ENCODE measurements at regions not wholly inside any gene's neighbourhood (a gene's known extent, or its start where the extent isn't known, plus 50 kb on each side); places are given as distances from the start of the nearest gene placed in this dataset.

DNA sequence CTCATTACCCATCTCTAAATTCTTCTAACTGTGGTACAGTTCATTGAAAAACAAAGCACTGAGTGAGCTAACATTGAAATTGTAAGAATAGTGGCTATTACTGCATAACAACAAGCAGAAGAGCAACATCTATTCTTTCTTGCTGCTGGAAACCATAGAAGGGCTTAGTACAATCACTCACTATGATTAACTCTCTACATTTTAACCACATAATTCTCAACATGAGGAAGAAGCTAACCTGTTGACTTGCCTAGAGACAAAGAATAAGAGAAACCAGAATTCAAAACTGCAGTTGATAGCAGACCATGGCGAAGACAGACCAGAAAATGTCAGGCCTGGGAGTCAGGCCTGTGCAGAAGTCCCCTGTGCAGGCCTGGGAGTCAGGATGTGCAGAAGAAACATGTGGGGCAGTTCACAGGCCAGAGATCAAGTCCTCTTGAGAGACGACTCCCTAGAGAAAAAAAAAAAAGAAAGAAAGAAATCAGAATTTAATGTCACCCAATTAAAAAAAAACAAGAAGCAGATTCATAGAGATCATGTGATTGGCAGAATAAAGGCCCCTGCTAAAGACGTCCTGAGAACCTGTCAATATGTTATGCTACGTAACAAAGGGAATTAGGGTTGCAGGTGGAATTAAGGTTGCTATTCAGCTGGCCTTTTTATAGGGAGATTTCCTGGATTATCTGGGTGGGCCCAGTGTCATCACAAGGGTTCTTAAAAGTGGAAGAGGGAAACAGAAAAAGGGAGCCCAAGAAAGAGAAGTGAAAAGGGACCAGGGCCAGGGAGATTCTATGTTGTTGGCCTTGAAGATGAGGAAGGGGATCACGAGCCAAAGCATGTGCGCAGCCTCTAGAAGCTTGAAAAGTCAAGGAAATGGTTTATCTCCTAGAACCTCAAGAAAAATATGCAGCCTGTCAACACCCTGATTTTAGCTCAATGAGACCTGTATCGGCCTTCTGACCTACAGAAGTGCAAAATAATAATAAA lies 94.9 kb downstream of the MRPL39 start:
- H3K27ac Mint-ChIP-seq: no peak overlapping the region

DNA sequence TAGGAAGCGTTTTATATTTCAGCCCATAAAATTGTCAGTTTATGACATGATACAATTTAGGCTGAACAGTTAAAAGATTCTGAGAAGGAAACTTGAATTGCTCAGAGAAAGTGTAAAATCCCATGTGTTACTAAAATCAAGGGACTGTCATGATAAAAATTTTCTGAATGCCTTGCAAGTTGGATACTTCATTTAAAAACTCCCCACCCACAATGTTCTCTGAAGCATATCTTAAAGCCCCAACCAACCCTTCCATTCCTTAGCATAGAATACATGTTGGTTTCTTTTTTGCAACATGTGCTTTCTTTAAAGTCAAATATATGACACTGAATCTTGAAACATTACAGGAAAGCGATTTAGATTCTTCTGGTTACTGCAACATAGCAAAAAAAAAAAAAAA lies 97.4 kb downstream of the MRPL39 start:
- no peaks in the 10 kb centered on the region for H3K27me3 Mint-ChIP-seq
- no peaks in the 10 kb centered on the region for H3K36me3 Mint-ChIP-seq (ENCODE audit: insufficient read depth)
- H3K4me1 Mint-ChIP-seq (ENCODE audit: low read depth): no peaks in the 10 kb centered on the region
- no peak overlapping the region for H3K27ac Mint-ChIP-seq
- no peaks in the 10 kb centered on the region for H3K9me3 Mint-ChIP-seq (ENCODE audit: low read depth)
- no peak overlapping the region for H3K4me3 Mint-ChIP-seq (ENCODE audit: low read depth)
- TF ChIP-seq, protein P1, sequence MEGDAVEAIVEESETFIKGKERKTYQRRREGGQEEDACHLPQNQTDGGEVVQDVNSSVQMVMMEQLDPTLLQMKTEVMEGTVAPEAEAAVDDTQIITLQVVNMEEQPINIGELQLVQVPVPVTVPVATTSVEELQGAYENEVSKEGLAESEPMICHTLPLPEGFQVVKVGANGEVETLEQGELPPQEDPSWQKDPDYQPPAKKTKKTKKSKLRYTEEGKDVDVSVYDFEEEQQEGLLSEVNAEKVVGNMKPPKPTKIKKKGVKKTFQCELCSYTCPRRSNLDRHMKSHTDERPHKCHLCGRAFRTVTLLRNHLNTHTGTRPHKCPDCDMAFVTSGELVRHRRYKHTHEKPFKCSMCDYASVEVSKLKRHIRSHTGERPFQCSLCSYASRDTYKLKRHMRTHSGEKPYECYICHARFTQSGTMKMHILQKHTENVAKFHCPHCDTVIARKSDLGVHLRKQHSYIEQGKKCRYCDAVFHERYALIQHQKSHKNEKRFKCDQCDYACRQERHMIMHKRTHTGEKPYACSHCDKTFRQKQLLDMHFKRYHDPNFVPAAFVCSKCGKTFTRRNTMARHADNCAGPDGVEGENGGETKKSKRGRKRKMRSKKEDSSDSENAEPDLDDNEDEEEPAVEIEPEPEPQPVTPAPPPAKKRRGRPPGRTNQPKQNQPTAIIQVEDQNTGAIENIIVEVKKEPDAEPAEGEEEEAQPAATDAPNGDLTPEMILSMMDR (IDR thresholded peaks at IDR 0.05; ENCODE audit: unreplicated experiment): no peak
- no peak for DNase-seq (ENCODE audit: low spot score, unreplicated experiment)

More for the DNA sequence above, 94.9 kb downstream of the MRPL39 start:
- Mint-ChIP-seq H3K4me1 (ENCODE audit: low read depth) (no peaks in the 10 kb centered on the region), H3K27me3 (no peaks in the 10 kb centered on the region), H3K36me3 (ENCODE audit: insufficient read depth) (no peaks in the 10 kb centered on the region), H3K4me3 (ENCODE audit: low read depth) (no peak overlapping the region), H3K9me3 (ENCODE audit: low read depth) (no peaks in the 10 kb centered on the region)
- DNase-seq (ENCODE audit: low spot score, unreplicated experiment): no peak
- TF ChIP-seq, protein P1 (IDR thresholded peaks at IDR 0.05; ENCODE audit: unreplicated experiment): no peak

DNA sequence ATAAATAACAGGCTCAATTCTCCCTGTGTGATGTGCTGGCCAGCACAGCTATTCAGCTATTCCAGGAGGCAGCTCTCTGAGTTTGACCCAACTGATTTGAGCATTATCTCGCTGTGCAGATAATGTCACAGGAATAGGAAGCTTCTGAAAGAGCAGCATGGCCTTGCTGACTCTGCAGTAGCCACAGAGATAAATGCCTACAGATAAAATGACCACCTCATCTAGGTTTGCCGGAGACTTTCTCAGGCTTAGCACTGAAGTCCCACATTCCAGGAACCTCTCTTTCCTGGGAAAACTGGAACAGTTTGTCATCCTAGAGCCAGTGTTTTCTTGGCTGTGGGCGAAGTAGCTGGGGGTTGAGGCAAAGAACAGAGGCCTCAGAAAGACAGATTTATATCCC lies 98.9 kb downstream of the MRPL39 start:
- no peak overlapping the region for H3K4me3 Mint-ChIP-seq (ENCODE audit: low read depth)
- H3K4me1 Mint-ChIP-seq (ENCODE audit: low read depth): no peaks in the 10 kb centered on the region
- no peak overlapping the region for H3K27ac Mint-ChIP-seq
- H3K36me3 Mint-ChIP-seq (ENCODE audit: insufficient read depth): no peaks in the 10 kb centered on the region
- DNase-seq (ENCODE audit: low spot score, unreplicated experiment): no peak
- H3K9me3 Mint-ChIP-seq (ENCODE audit: low read depth): no peaks in the 10 kb centered on the region
- TF ChIP-seq, protein P1 (IDR thresholded peaks at IDR 0.05; ENCODE audit: unreplicated experiment): no peak
- H3K27me3 Mint-ChIP-seq: no peaks in the 10 kb centered on the region

DNA sequence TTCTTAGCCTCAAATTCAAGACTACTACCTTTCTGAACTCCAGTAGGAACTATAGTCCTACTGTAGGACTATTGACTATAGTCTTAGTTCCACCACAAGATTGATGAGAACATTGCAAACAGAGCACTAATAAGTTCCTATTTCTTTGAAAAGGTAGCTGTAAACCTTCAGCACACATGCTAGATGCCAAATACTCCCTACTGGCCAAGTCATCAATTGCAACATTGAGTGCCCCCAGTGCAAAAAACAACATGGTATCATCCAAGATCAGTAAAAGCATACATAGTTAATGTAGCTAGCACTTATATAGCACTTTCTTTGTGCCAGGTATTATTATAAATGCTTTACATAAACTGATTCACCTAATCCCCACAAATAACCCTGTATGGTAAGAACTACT lies 99.8 kb downstream of the MRPL39 start:
- H3K27me3 Mint-ChIP-seq: no peaks in the 10 kb centered on the region

DNA sequence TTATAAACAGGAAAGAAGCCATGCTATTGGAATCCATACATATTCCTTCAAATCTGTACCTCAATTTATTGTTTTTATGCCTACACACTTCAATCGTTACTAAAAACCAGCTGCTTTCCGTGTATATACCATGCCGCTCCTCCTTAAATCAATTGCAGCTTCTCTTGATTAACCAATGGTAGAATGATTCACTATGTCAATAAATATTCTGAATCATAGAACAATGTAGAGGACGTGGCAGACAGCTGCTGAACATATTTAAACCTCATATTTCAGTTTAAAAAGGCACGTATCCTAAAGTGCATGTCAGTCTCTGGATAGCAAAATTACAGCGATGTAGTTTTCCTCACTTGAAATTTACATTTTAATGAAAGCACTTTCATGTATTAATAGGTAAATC lies 100.4 kb downstream of the MRPL39 start:
- no peak overlapping the region for H3K27ac Mint-ChIP-seq
- H3K9me3 Mint-ChIP-seq (ENCODE audit: low read depth): no peaks in the 10 kb centered on the region
- no peaks in the 10 kb centered on the region for H3K4me1 Mint-ChIP-seq (ENCODE audit: low read depth)
- H3K4me3 Mint-ChIP-seq (ENCODE audit: low read depth): no peak overlapping the region
- TF ChIP-seq, protein P1 (IDR thresholded peaks at IDR 0.05; ENCODE audit: unreplicated experiment): no peak
- no peaks in the 10 kb centered on the region for H3K27me3 Mint-ChIP-seq
- no peak for DNase-seq (ENCODE audit: low spot score, unreplicated experiment)
- H3K36me3 Mint-ChIP-seq (ENCODE audit: insufficient read depth): no peaks in the 10 kb centered on the region

More for the DNA sequence above, 99.8 kb downstream of the MRPL39 start:
- Mint-ChIP-seq H3K9me3 (ENCODE audit: low read depth) (no peaks in the 10 kb centered on the region), H3K27ac (no peak overlapping the region), H3K4me3 (ENCODE audit: low read depth) (no peak overlapping the region), H3K36me3 (ENCODE audit: insufficient read depth) (no peaks in the 10 kb centered on the region), H3K4me1 (ENCODE audit: low read depth) (no peaks in the 10 kb centered on the region)
- DNase-seq (ENCODE audit: low spot score, unreplicated experiment): no peak
- TF ChIP-seq, protein P1 (IDR thresholded peaks at IDR 0.05; ENCODE audit: unreplicated experiment): no peak
